ENCODE measurements at regions not wholly inside any gene's neighbourhood (a gene's known extent, or its start where the extent isn't known, plus 50 kb on each side); places are given as distances from the start of the nearest gene placed in this dataset.

DNA sequence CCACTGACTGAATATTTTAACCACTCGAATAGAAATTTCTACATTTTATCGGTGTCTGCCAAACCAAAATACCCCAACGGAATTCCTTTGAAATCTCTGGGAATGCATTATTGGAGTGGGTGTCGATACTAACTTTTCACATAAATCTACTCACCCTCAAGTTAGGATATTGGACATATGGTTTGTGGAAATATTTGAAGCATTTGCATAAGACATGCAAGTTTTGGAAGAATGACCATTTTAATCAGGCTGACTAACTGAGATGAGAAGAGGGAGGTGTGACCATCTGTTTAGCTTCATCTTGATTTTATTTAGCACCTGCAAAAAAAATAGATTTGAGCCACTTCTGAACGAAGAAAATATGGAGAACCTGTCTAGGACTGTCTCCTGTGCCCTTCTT lies 61.2 kb downstream of the KLF6 start:
- Mint-ChIP-seq H3K36me3 (peaks cover 0 to 5% (median 0%) of the 10 kb centered on the region in 3 donors), H3K27ac (no peak overlapping the region), H3K27me3 (ENCODE audit: low read depth in 3 of 3) (peaks cover 0 to 8% (median 2%) of the 10 kb centered on the region in 3 donors), H3K4me1 (peaks cover 0 to 2% of the 10 kb centered on the region in 2 donors), H3K4me3 (no peak overlapping the region), H3K9me3 (no peaks in the 10 kb centered on the region)
- DNase-seq, result no peak

GRCh38 chr10:3720228-3721019 lies 64.6 kb downstream of the KLF6 start:
- Mint-ChIP-seq H3K27ac (no peak overlapping the region), H3K27me3 (ENCODE audit: low read depth in 3 of 3) (peaks cover 0 to 6% (median 1%) of the 10 kb centered on the region in 3 donors), H3K4me1 (peaks cover 0 to 2% of the 10 kb centered on the region in 2 donors), H3K36me3 (no peaks in the 10 kb centered on the region), H3K4me3 (no peak overlapping the region), H3K9me3 (no peaks in the 10 kb centered on the region)
- DNase-seq, result no peak

DNA sequence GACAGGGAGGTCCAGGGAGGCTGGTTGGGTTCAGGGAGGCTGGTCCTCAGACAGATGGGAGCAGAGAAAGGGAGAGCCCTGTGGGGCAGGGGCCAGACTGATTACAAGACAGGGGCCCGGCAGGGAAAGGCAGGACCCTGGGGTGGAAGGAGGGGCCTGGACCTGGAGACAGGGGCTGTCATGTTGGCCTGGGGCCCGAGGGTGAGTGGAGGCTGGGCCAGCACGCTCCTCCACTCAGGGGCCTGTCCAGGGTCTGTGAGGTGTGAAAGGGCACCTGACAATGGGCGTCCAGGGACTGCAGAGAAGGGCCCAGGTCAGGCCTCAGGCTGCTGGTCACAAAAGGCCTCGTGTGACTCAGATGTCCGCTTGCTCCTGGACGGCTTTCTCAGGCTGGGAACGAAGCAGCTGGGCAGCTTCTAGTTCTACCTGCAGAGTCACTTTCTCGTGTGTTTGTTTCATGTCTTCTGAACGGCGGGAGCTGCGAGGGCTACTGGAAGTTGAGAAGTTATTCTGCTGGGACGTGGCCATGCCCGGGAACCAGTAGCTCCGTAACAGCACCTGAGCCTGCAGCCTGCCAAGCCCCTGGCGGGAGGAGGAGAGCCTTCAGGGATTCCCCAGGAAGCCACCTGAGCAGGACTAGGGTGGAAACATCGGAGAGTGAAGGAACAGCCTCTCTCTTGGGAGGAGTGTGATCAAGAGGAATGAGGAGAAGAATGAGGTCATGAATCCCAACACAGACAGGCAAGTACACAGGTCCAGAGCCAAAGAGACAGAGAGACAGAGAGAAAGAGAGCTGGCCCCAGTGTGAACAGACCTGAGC lies 65.8 kb downstream of the KLF6 start:
- no peak for DNase-seq
- H3K4me1 Mint-ChIP-seq, result peaks cover 0 to 2% of the 10 kb centered on the region in 2 donors
- no peaks in the 10 kb centered on the region for H3K36me3 Mint-ChIP-seq
- H3K9me3 Mint-ChIP-seq, result no peaks in the 10 kb centered on the region
- H3K27ac Mint-ChIP-seq, result no peak overlapping the region
- peaks cover 0 to 2% (median 1%) of the 10 kb centered on the region in 3 donors for H3K27me3 Mint-ChIP-seq (ENCODE audit: low read depth in 3 of 3)
- H3K4me3 Mint-ChIP-seq, result no peak overlapping the region

DNA sequence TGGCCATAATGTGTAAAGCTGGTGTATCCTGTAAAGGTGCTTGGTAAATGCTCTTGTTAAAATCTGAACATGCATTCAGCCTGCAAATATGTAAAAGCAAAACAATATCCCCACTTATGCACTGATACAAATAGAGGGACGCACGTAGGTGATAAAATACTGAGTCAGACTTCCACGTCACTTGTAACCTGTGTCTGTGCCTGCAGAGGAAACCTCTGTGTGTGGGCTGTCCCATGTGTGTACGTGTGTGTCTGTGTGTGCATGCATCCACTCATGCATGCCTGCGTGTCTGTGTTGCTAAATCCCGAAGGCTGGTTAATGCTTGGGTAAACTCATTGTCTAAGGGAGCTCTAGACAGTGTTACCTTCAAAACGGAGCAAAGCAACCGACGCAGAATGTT lies 68.9 kb downstream of the KLF6 start:
- no peak overlapping the region for H3K4me3 Mint-ChIP-seq
- H3K27ac Mint-ChIP-seq, result no peak overlapping the region
- H3K27me3 Mint-ChIP-seq (ENCODE audit: low read depth in 3 of 3), result peaks cover 0 to 4% (median 1%) of the 10 kb centered on the region in 3 donors
- peaks cover 0 to 10% (median 1%) of the 10 kb centered on the region in 6 donors for H3K9me3 Mint-ChIP-seq
- H3K36me3 Mint-ChIP-seq, result peaks cover 2 to 7% (median 4%) of the 10 kb centered on the region in 3 donors
- DNase-seq, result no peak
- peaks cover 0 to 2% of the 10 kb centered on the region in 2 donors for H3K4me1 Mint-ChIP-seq

DNA sequence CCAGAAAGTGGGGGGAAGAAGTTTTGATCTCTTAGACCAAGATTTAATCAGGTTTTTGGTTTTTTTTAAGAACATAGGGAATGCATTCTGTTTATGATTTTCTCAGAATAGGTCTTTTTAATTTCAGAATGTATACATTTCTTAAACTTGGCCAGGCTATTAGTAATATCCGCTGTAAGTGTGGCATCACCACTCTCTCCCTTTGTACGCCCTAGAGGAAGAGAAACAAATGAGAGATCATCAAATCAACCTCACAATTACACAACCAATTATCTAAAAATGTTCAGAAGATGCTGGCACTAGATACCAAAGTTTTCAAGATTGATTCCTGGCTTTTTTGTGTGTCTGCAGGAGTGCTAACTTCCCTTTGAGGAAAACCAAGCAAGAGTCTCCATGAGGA lies 70.0 kb downstream of the KLF6 start:
- H3K4me1 Mint-ChIP-seq, result no peaks in the 10 kb centered on the region
- H3K27me3 Mint-ChIP-seq (ENCODE audit: low read depth in 3 of 3), result peaks cover 0 to 4% (median 1%) of the 10 kb centered on the region in 3 donors
- no peak overlapping the region for H3K4me3 Mint-ChIP-seq
- H3K27ac Mint-ChIP-seq, result no peak overlapping the region
- H3K9me3 Mint-ChIP-seq, result peaks cover 0 to 11% (median 2%) of the 10 kb centered on the region in 6 donors
- H3K36me3 Mint-ChIP-seq, result peaks cover 2 to 7% (median 4%) of the 10 kb centered on the region in 3 donors
- DNase-seq, result no peak

GRCh38 chr10:3714531-3714930 lies 70.5 kb downstream of the KLF6 start:
- Mint-ChIP-seq H3K4me1 (no peaks in the 10 kb centered on the region), H3K36me3 (peaks cover 2 to 7% (median 4%) of the 10 kb centered on the region in 3 donors), H3K4me3 (no peak overlapping the region), H3K27me3 (ENCODE audit: low read depth in 3 of 3) (peaks cover 0 to 4% (median 1%) of the 10 kb centered on the region in 3 donors), H3K9me3 (peaks cover 0 to 11% (median 2%) of the 10 kb centered on the region in 6 donors), H3K27ac (no peak overlapping the region)
- DNase-seq, result no peak

DNA sequence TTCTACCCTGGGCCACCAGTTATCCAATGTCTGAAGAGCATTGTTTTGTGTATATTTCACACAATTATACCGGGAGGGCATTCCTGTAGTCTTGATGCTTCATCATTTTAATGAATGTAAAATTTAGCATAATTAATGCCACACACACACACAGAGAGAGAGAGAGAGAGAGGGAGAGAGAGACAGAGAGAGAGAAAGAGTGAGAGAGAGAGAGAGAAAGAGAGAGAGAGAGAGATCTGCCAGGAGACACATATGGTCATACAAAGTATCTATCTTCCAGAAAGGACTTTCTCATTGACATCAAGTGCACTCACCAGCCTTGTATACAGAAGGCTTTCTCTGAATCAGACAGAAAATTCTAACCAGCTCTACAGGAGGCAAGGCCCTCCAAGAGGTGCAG lies 72.3 kb downstream of the KLF6 start:
- H3K36me3 Mint-ChIP-seq, result peaks cover 2 to 7% (median 4%) of the 10 kb centered on the region in 3 donors
- H3K27me3 Mint-ChIP-seq (ENCODE audit: low read depth in 3 of 3), result peaks cover 0 to 4% (median 1%) of the 10 kb centered on the region in 3 donors
- H3K27ac Mint-ChIP-seq, result no peak overlapping the region
- H3K9me3 Mint-ChIP-seq, result peaks cover 0 to 11% (median 2%) of the 10 kb centered on the region in 6 donors
- no peak for DNase-seq
- no peak overlapping the region for H3K4me3 Mint-ChIP-seq
- no peaks in the 10 kb centered on the region for H3K4me1 Mint-ChIP-seq

GRCh38 chr10:3711918-3712317 lies 73.1 kb downstream of the KLF6 start:
- Mint-ChIP-seq H3K9me3 (peaks cover 0 to 11% (median 2%) of the 10 kb centered on the region in 6 donors), H3K27me3 (ENCODE audit: low read depth in 3 of 3) (peaks cover 0 to 4% (median 0%) of the 10 kb centered on the region in 3 donors), H3K27ac (no peak overlapping the region), H3K4me3 (no peak overlapping the region), H3K4me1 (no peaks in the 10 kb centered on the region), H3K36me3 (peaks cover 2 to 7% (median 4%) of the 10 kb centered on the region in 3 donors)
- DNase-seq, result no peak

GRCh38 chr10:3710764-3711163 lies 74.2 kb downstream of the KLF6 start:
- H3K27ac Mint-ChIP-seq, result no peak overlapping the region
- H3K4me3 Mint-ChIP-seq, result no peak overlapping the region
- no peaks in the 10 kb centered on the region for H3K4me1 Mint-ChIP-seq
- peaks cover 0 to 4% (median 2%) of the 10 kb centered on the region in 3 donors for H3K27me3 Mint-ChIP-seq (ENCODE audit: low read depth in 3 of 3)
- DNase-seq, result no peak
- peaks cover 2 to 7% (median 4%) of the 10 kb centered on the region in 3 donors for H3K36me3 Mint-ChIP-seq
- H3K9me3 Mint-ChIP-seq, result peaks cover 0 to 11% (median 2%) of the 10 kb centered on the region in 6 donors

DNA sequence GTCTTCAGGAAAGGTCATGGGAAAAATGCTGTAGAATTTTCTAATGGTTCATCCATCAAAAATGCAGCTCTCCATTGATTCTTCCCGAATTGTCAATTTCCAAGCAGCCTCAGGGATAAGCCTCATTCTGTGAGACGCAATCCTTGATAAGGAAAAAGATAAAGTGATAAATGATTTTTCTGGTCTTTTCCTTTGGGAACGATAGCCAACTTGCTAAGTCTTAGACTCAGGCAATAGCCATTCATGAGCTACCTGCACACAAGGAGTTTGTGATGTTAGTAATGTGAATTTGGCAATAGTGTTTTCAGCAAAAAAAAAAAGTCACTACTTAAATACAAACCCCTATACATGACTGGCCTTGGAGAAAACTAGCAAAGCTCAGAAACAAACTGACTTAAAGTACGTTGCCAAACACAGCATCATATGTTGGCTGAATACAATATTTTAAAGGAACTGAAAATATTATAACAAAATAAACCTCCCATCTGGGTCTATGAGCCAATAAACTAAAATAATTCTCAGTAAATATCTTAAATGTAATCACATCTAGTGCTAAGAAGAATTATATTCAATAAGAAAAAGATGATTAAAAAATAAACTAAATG lies 75.5 kb downstream of the KLF6 start:
- H3K9me3 Mint-ChIP-seq, result peaks cover 0 to 11% (median 2%) of the 10 kb centered on the region in 6 donors
- no peaks in the 10 kb centered on the region for H3K4me1 Mint-ChIP-seq
- no peak overlapping the region for H3K4me3 Mint-ChIP-seq

GRCh38 chr10:3708852-3709251 lies 76.2 kb downstream of the KLF6 start:
- DNase-seq, result no peak

More for the DNA sequence above, 75.5 kb downstream of the KLF6 start:
- H3K27ac Mint-ChIP-seq, result no peak overlapping the region
- H3K27me3 Mint-ChIP-seq (ENCODE audit: low read depth in 3 of 3), result peaks cover 1 to 4% (median 2%) of the 10 kb centered on the region in 3 donors
- H3K36me3 Mint-ChIP-seq, result peaks cover 2 to 7% (median 4%) of the 10 kb centered on the region in 3 donors
- DNase-seq, result no peak

GRCh38 chr10:3704565-3705325 lies 80.3 kb downstream of the KLF6 start:
- Mint-ChIP-seq H3K36me3 (peaks cover 0 to 4% (median 0%) of the 10 kb centered on the region in 3 donors), H3K27me3 (ENCODE audit: low read depth in 3 of 3) (peaks cover 0 to 7% (median 1%) of the 10 kb centered on the region in 3 donors), H3K4me1 (no peaks in the 10 kb centered on the region), H3K4me3 (no peak overlapping the region), H3K9me3 (peaks cover 0 to 1% (median 0%) of the 10 kb centered on the region in 6 donors), H3K27ac (no peak overlapping the region)
- DNase-seq, result no peak

More at GRCh38 chr10:3708852-3709251, 76.2 kb downstream of the KLF6 start:
- Mint-ChIP-seq H3K36me3 (peaks cover 2 to 7% (median 4%) of the 10 kb centered on the region in 3 donors), H3K27me3 (ENCODE audit: low read depth in 3 of 3) (peaks cover 1 to 5% (median 4%) of the 10 kb centered on the region in 3 donors), H3K9me3 (peaks cover 0 to 11% (median 2%) of the 10 kb centered on the region in 6 donors), H3K4me1 (no peaks in the 10 kb centered on the region), H3K27ac (no peak overlapping the region), H3K4me3 (no peak overlapping the region)

- Mint-ChIP-seq H3K4me3 (no peak overlapping the region), H3K36me3 (peaks cover 0 to 7% (median 0%) of the 10 kb centered on the region in 3 donors), H3K4me1 (no peaks in the 10 kb centered on the region), H3K27me3 (ENCODE audit: low read depth in 3 of 3) (peaks cover 0 to 10% (median 1%) of the 10 kb centered on the region in 3 donors), H3K27ac (no peak overlapping the region), H3K9me3 (peaks cover 0 to 1% (median 0%) of the 10 kb centered on the region in 6 donors)
- no peak for DNase-seq
These were observed 82.4 kb downstream of the KLF6 start for GRCh38 chr10:3702569-3702968.

Measured in immature natural killer cell (primary cell).